ENCODE measurements at regions not wholly inside any gene's neighbourhood (a gene's known extent, or its start where the extent isn't known, plus 50 kb on each side); places are given as distances from the start of the nearest gene placed in this dataset.

DNA sequence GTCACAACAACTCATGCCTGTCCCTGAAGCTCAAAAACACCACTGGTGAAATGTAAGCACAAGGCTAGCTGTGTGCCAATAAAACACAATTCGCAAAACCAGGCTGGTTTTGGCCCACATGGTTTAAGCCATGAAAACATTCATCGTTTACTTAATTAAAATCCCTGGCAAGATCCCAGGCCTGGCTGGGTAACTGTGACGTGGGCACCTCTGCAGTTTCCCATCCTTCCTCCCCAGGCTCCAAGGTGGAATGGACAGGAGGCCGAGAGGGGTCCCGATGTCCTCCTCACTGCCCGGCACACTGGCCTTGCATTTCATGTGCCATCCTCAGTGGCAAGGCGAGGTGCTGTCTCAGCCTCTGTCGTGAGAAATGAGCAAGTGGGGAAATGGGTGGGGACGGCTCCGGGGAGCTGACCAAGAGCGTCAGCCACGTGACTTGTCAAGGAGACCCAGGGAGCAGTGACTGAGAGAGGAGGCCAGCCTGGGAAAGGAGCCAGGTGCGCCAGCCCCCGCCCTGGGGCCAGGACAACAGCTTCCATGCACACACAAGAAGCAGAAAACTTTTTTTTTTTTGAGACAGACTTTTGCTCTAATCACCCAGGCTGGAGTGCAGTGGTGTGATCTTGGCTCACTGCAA lies 153.1 kb upstream of the RAB4A start:
- POLR2A ChIA-PET = no interaction called here
- H3K27ac ChIP-seq (ENCODE audit: low read depth, low read length) = no peak overlapping the region
- H3K36me3 ChIP-seq (ENCODE audit: control insufficient read depth in 2 of 3, insufficient read depth in 3 of 3, low read length in 3 of 3) = no peaks in the 10 kb centered on the region
- Mint-ChIP-seq H3K4me1 (peaks cover 8 to 40% (median 20%) of the 10 kb centered on the region in 7 donors), H3K9me3 (peaks cover 0 to 5% (median 0%) of the 10 kb centered on the region in 11 donors), H3K27ac (no peak overlapping the region), H3K36me3 (peaks cover 0 to 8% (median 0%) of the 10 kb centered on the region in 5 donors), H3K4me3 (no peak overlapping the region), H3K27me3 (peaks cover 0 to 2% (median 0%) of the 10 kb centered on the region in 5 donors)
- peaks cover 0 to 9% of the 10 kb centered on the region in 2 donors for H3K4me1 ChIP-seq (ENCODE audit: control insufficient read depth in 2 of 2, insufficient read depth in 2 of 2, low read length in 2 of 2)
- peak; percentile 67 for ATAC-seq
- no peaks in the 10 kb centered on the region for H3K27me3 ChIP-seq (ENCODE audit: control insufficient read depth in 2 of 2, insufficient read depth in 2 of 2, low read length in 2 of 2)
- H3K4me3 ChIP-seq (ENCODE audit: low read length) = no peak overlapping the region
- CTCF ChIA-PET = no interaction called here
- no peaks in the 10 kb centered on the region for H3K9me3 ChIP-seq (ENCODE audit: control insufficient read depth in 2 of 3, low read length in 3 of 3)
- no peak for DNase-seq
- intact Hi-C loops (cut with micrococcal nuclease) = no loop called here

- H3K27ac Mint-ChIP-seq = peak overlapping the region in 1 of 9 donors; percentile 49
- ATAC-seq (no peak), DNase-seq (no peak)
- Histone ChIP-seq H3K4me3 (ENCODE audit: low read length) (no peak overlapping the region), H3K27me3 (ENCODE audit: control insufficient read depth in 2 of 2, insufficient read depth in 2 of 2, low read length in 2 of 2) (no peaks in the 10 kb centered on the region), H3K36me3 (ENCODE audit: control insufficient read depth in 2 of 3, insufficient read depth in 3 of 3, low read length in 3 of 3) (no peaks in the 10 kb centered on the region), H3K27ac (ENCODE audit: low read depth, low read length) (no peak overlapping the region), H3K4me1 (ENCODE audit: control insufficient read depth in 2 of 2, insufficient read depth in 2 of 2, low read length in 2 of 2) (peaks cover 0 to 9% of the 10 kb centered on the region in 2 donors), H3K9me3 (ENCODE audit: control insufficient read depth in 2 of 3, low read length in 3 of 3) (no peaks in the 10 kb centered on the region)
- ChIA-PET CTCF (no interaction called here), POLR2A (no interaction called here)
- peaks cover 0 to 5% (median 0%) of the 10 kb centered on the region in 11 donors for H3K9me3 Mint-ChIP-seq
- intact Hi-C loops (cut with micrococcal nuclease) = no loop called here
- no peak overlapping the region for H3K4me3 Mint-ChIP-seq
- peaks cover 0 to 4% (median 0%) of the 10 kb centered on the region in 5 donors for H3K27me3 Mint-ChIP-seq
- H3K36me3 Mint-ChIP-seq = peaks cover 0 to 8% (median 0%) of the 10 kb centered on the region in 5 donors
- peaks cover 8 to 38% (median 17%) of the 10 kb centered on the region in 7 donors for H3K4me1 Mint-ChIP-seq
Observed at GRCh38 chr1:229118477-229119061, 152.3 kb upstream of the RAB4A start.

GRCh38 chr1:229119161-229119560 lies 151.8 kb upstream of the RAB4A start:
- POLR2A ChIA-PET = no interaction called here

GRCh38 chr1:229119876-229120275 lies 151.0 kb upstream of the RAB4A start:
- Mint-ChIP-seq H3K4me1 (peaks cover 1 to 25% (median 7%) of the 10 kb centered on the region in 7 donors), H3K9me3 (peaks cover 0 to 5% (median 0%) of the 10 kb centered on the region in 11 donors), H3K4me3 (no peak overlapping the region), H3K27ac (peak overlapping the region in 1 of 9 donors; percentile 9), H3K27me3 (peaks cover 0 to 13% (median 0%) of the 10 kb centered on the region in 5 donors), H3K36me3 (peaks cover 0 to 3% (median 0%) of the 10 kb centered on the region in 5 donors)
- Histone ChIP-seq H3K27me3 (ENCODE audit: control insufficient read depth in 2 of 2, insufficient read depth in 2 of 2, low read length in 2 of 2) (no peaks in the 10 kb centered on the region), H3K9me3 (ENCODE audit: control insufficient read depth in 2 of 3, low read length in 3 of 3) (no peaks in the 10 kb centered on the region), H3K4me1 (ENCODE audit: control insufficient read depth in 2 of 2, insufficient read depth in 2 of 2, low read length in 2 of 2) (peaks cover 0 to under 1% of the 10 kb centered on the region in 2 donors), H3K36me3 (ENCODE audit: control insufficient read depth in 2 of 3, insufficient read depth in 3 of 3, low read length in 3 of 3) (no peaks in the 10 kb centered on the region), H3K4me3 (ENCODE audit: low read length) (no peak overlapping the region), H3K27ac (ENCODE audit: low read depth, low read length) (no peak overlapping the region)
- no peak for ATAC-seq
- ChIA-PET CTCF (no interaction called here), POLR2A (no interaction called here)
- no peak for DNase-seq
- intact Hi-C loops (cut with micrococcal nuclease) = no loop called here

More at GRCh38 chr1:229119161-229119560, 151.8 kb upstream of the RAB4A start:
- Histone ChIP-seq H3K4me3 (ENCODE audit: low read length) (no peak overlapping the region), H3K9me3 (ENCODE audit: control insufficient read depth in 2 of 3, low read length in 3 of 3) (no peaks in the 10 kb centered on the region), H3K4me1 (ENCODE audit: control insufficient read depth in 2 of 2, insufficient read depth in 2 of 2, low read length in 2 of 2) (peaks cover 0 to 8% of the 10 kb centered on the region in 2 donors), H3K27ac (ENCODE audit: low read depth, low read length) (no peak overlapping the region), H3K36me3 (ENCODE audit: control insufficient read depth in 2 of 3, insufficient read depth in 3 of 3, low read length in 3 of 3) (no peaks in the 10 kb centered on the region), H3K27me3 (ENCODE audit: control insufficient read depth in 2 of 2, insufficient read depth in 2 of 2, low read length in 2 of 2) (no peaks in the 10 kb centered on the region)
- Mint-ChIP-seq H3K4me1 (peaks cover 7 to 33% (median 11%) of the 10 kb centered on the region in 7 donors), H3K27ac (peak overlapping the region in 1 of 9 donors; percentile 9), H3K36me3 (peaks cover 0 to 5% (median 0%) of the 10 kb centered on the region in 5 donors), H3K4me3 (no peak overlapping the region), H3K27me3 (peaks cover 0 to 7% (median 0%) of the 10 kb centered on the region in 5 donors), H3K9me3 (peaks cover 0 to 5% (median 0%) of the 10 kb centered on the region in 11 donors)
- CTCF ChIA-PET = no interaction called here
- ATAC-seq (no peak), DNase-seq (no peak)
- intact Hi-C loops (cut with micrococcal nuclease) = no loop called here

- no peak overlapping the region for H3K4me3 Mint-ChIP-seq
- no peak for ATAC-seq
Observed at GRCh38 chr1:229121845-229122436, 149.0 kb upstream of the RAB4A start.

DNA sequence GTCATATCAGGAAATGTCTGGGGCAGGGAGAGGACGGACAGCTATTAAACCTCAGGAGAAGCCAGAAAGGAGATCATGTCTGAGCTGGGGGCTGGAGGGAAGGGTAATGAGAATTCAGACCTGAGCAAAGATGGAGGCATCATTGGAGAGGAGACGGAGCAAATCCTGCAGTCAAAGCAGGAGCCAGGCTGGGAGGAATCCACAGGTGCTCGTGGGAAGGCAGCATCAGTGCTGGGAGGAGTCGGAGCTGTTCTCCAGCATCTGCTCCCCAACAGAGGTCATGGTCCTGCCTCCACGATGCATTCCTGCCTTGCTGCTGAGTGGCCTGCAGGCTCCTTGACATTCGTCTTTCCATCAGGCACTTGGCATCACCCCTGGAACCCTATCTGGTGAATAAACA lies 148.3 kb upstream of the RAB4A start:
- ATAC-seq = no peak
- H3K4me3 ChIP-seq (ENCODE audit: low read length) = no peak overlapping the region
- peak overlapping the region in 1 of 9 donors; percentile 1 for H3K27ac Mint-ChIP-seq
- peaks cover 5 to 7% of the 10 kb centered on the region in 2 donors for H3K4me1 ChIP-seq (ENCODE audit: control insufficient read depth in 2 of 2, insufficient read depth in 2 of 2, low read length in 2 of 2)
- H3K27me3 ChIP-seq (ENCODE audit: control insufficient read depth in 2 of 2, insufficient read depth in 2 of 2, low read length in 2 of 2) = no peaks in the 10 kb centered on the region
- no peaks in the 10 kb centered on the region for H3K9me3 ChIP-seq (ENCODE audit: control insufficient read depth in 2 of 3, low read length in 3 of 3)
- CTCF ChIA-PET = no interaction called here
- intact Hi-C loops (cut with micrococcal nuclease) = no loop called here
- peaks cover 0 to 5% (median 0%) of the 10 kb centered on the region in 11 donors for H3K9me3 Mint-ChIP-seq
- POLR2A ChIA-PET = no interaction called here
- no peak overlapping the region for H3K4me3 Mint-ChIP-seq
- no peaks in the 10 kb centered on the region for H3K36me3 ChIP-seq (ENCODE audit: control insufficient read depth in 2 of 3, insufficient read depth in 3 of 3, low read length in 3 of 3)
- peaks cover 0 to 3% (median 0%) of the 10 kb centered on the region in 5 donors for H3K36me3 Mint-ChIP-seq
- peaks cover 10 to 31% (median 16%) of the 10 kb centered on the region in 7 donors for H3K4me1 Mint-ChIP-seq
- H3K27ac ChIP-seq (ENCODE audit: low read depth, low read length) = no peak overlapping the region
- no peak for DNase-seq
- H3K27me3 Mint-ChIP-seq = peaks cover 0 to 31% (median 0%) of the 10 kb centered on the region in 5 donors

More at GRCh38 chr1:229121845-229122436, 149.0 kb upstream of the RAB4A start:
- DNase-seq = no peak
- Histone ChIP-seq H3K27me3 (ENCODE audit: control insufficient read depth in 2 of 2, insufficient read depth in 2 of 2, low read length in 2 of 2) (no peaks in the 10 kb centered on the region), H3K4me1 (ENCODE audit: control insufficient read depth in 2 of 2, insufficient read depth in 2 of 2, low read length in 2 of 2) (peaks cover 0 to under 1% of the 10 kb centered on the region in 2 donors), H3K9me3 (ENCODE audit: control insufficient read depth in 2 of 3, low read length in 3 of 3) (no peaks in the 10 kb centered on the region), H3K36me3 (ENCODE audit: control insufficient read depth in 2 of 3, insufficient read depth in 3 of 3, low read length in 3 of 3) (no peaks in the 10 kb centered on the region), H3K27ac (ENCODE audit: low read depth, low read length) (no peak overlapping the region), H3K4me3 (ENCODE audit: low read length) (no peak overlapping the region)
- H3K9me3 Mint-ChIP-seq = peaks cover 0 to 5% (median 0%) of the 10 kb centered on the region in 11 donors
- ChIA-PET POLR2A (no interaction called here), CTCF (no interaction called here)
- peaks cover 0 to 25% (median 0%) of the 10 kb centered on the region in 5 donors for H3K27me3 Mint-ChIP-seq
- H3K4me1 Mint-ChIP-seq = peaks cover 4 to 30% (median 10%) of the 10 kb centered on the region in 7 donors
- peaks cover 0 to 3% (median 0%) of the 10 kb centered on the region in 5 donors for H3K36me3 Mint-ChIP-seq
- no peak overlapping the region for H3K27ac Mint-ChIP-seq
- intact Hi-C loops (cut with micrococcal nuclease) = no loop called here

All from naive thymus-derived CD4-positive, alpha-beta T cell (primary cell).